B cell (primary cell): ENCODE measurements at regions not wholly inside any gene's neighbourhood (a gene's known extent, or its start where the extent isn't known, plus 50 kb on each side); places are given as distances from the start of the nearest gene placed in this dataset.

Source experiments
- ATAC-seq: fragments of 200-7000 bp; cut with Tn5 transposase; one replicate; pipeline ENCODE4 v1.10.0; 2021; ENCODE audit warnings: low read depth, mild to moderate bottlenecking, moderate number of reproducible peaks, moderate library complexity
- CTCF ChIA-PET: fragments of 350-600 bp; sonication (Branson Sonifier 250); formaldehyde crosslinking; loops from one replicate; lab custom pipeline; 2021; ENCODE audit warnings: antibody characterized with exemption, inconsistent platforms; lab: Charles Lee
- POLR2A ChIA-PET: fragments of 350-600 bp; sonication (Branson Sonifier 250); formaldehyde crosslinking; loops from one replicate; lab custom pipeline; 2021; ENCODE audit warnings: antibody characterized with exemption; lab: Charles Lee
- DNase-seq: peaks from one replicate; pipeline ENCODE4 v3.0.0; 2013
- H2AFZ ChIP-seq: 2 replicates; pipeline ENCODE4 v1.6.1; 2012; ENCODE audit warnings: mild to moderate bottlenecking, low read depth, low read length; ENCODE audit not compliant: insufficient read depth, poor library complexity, severe bottlenecking
- H3K27ac ChIP-seq, 2 donors: 1 replicate in 1 of 2; 2 replicates in 1 of 2; pipeline ENCODE4 v1.5.1; 2012 to 2013; ENCODE audit warnings: low read length in 2 of 2, mild to moderate bottlenecking in 2 of 2, moderate library complexity in 1 of 2
- H3K27me3 ChIP-seq, 4 experiments: fragments of 200-600 bp in 1 of 4; sonication (generic) in 1 of 4; replicated peaks in 1 of 4; 1 replicate in 2 of 4; 2 replicates in 2 of 4; pipeline versions ENCODE4 v1.6.1 to v1.7.0; 2013 to 2016; ENCODE audit warnings: low read length in 3 of 4, mild to moderate bottlenecking in 2 of 4, mixed read lengths in 1 of 4, moderate library complexity in 1 of 4; ENCODE audit not compliant: insufficient read depth in 4 of 4, control insufficient read depth in 3 of 4; ENCODE audit errors: control extremely low read depth in 1 of 4
- H3K36me3 ChIP-seq, 2 experiments: replicated peaks in 1 of 2; 1 replicate in 1 of 2; 2 replicates in 1 of 2; pipeline versions ENCODE4 v1.6.1 to v1.7.1; 2013; ENCODE audit warnings: low read length in 1 of 2; ENCODE audit not compliant: insufficient read depth in 2 of 2, control insufficient read depth in 1 of 2; ENCODE audit errors: control extremely low read depth in 1 of 2, extremely low read depth in 1 of 2
- H3K4me1 ChIP-seq, 2 donors: fragments of 200-600 bp in 1 of 2; sonication (generic) in 1 of 2; 1 replicate in 1 of 2; 2 replicates in 1 of 2; pipeline versions ENCODE4 v1.5.1 to v1.6.1; 2013 to 2017; ENCODE audit warnings: low read length in 2 of 2; ENCODE audit not compliant: control insufficient read depth in 2 of 2, insufficient read depth in 2 of 2
- H3K4me2 ChIP-seq: replicated peaks from 2 replicates; pipeline ENCODE3; 2012; ENCODE audit warnings: mild to moderate bottlenecking, low read depth, low read length; ENCODE audit not compliant: poor library complexity, severe bottlenecking
- H3K4me3 ChIP-seq, 5 experiments: fragments of 200-600 bp in 1 of 5; sonication (generic) in 1 of 5; 1 replicate in 3 of 5; 2 replicates in 2 of 5; pipeline versions ENCODE4 v1.5.1 to v1.7.0; 2011 to 2016; ENCODE audit warnings: low read length in 4 of 5, mild to moderate bottlenecking in 4 of 5, low read depth in 2 of 5, control low read depth in 1 of 5, moderate library complexity in 1 of 5; ENCODE audit not compliant: insufficient read depth in 1 of 5; ENCODE audit errors: control extremely low read depth in 1 of 5, extremely low read depth in 1 of 5
- H3K79me2 ChIP-seq: fragments of 200-600 bp; sonication (generic); one replicate; pipeline ENCODE4 v1.6.0; 2016; ENCODE audit warnings: low read length; ENCODE audit not compliant: control insufficient read depth, insufficient read depth
- H3K9ac ChIP-seq: fragments of 200-600 bp; sonication (generic); 2 replicates; pipeline ENCODE4 v1.6.1; 2017; ENCODE audit warnings: mild to moderate bottlenecking, low read length, moderate library complexity
- H3K9me3 ChIP-seq, 3 donors: one replicate each; pipeline versions ENCODE4 v1.6.1 to v1.7.1; 2013; ENCODE audit warnings: low read length in 2 of 3; ENCODE audit not compliant: control insufficient read depth in 2 of 3, insufficient read depth in 1 of 3; ENCODE audit errors: control extremely low read depth in 1 of 3
- H4K20me1 ChIP-seq: 2 replicates; pipeline ENCODE4 v1.6.0; 2012; ENCODE audit warnings: mild to moderate bottlenecking, low read length; ENCODE audit not compliant: insufficient read depth, control insufficient read depth, poor library complexity, severe bottlenecking
- H3K27ac Mint-ChIP-seq: one replicate; pipeline ENCODE4 v1.8.0; 2021; ENCODE audit warnings: mixed read lengths
- H3K27me3 Mint-ChIP-seq: one replicate; pipeline ENCODE4 v1.8.0; 2021; ENCODE audit warnings: mixed read lengths
- H3K4me1 Mint-ChIP-seq: one replicate; pipeline ENCODE4 v1.8.0; 2021; ENCODE audit warnings: mixed read lengths
- H3K4me3 Mint-ChIP-seq: one replicate; pipeline ENCODE4 v1.8.0; 2021; ENCODE audit warnings: mixed read lengths
- H3K9me3 Mint-ChIP-seq: one replicate; pipeline ENCODE4 v1.8.0; 2022; ENCODE audit warnings: mixed read lengths; ENCODE audit not compliant: insufficient read depth
- CTCF ChIP-seq: fragments of 200-600 bp; IDR thresholded peaks from one replicate; pipeline ENCODE4 v1.8.0; 2022; ENCODE audit warnings: antibody characterized with exemption, mild to moderate bottlenecking
- EZH2 ChIP-seq: IDR thresholded peaks from 2 replicates; pipeline ENCODE4 v1.6.1; 2012; ENCODE audit warnings: borderline replicate concordance, low read depth, mild to moderate bottlenecking, moderate library complexity, low read length; ENCODE audit not compliant: insufficient read depth, poor library complexity, severe bottlenecking
- WGBS: methylation state at CpG from one replicate; pipeline ENCODE4 v1.1.5; 2013; ENCODE audit warnings: missing lambda C conversion rate; ENCODE audit not compliant: insufficient coverage; 5-methylcytosine and 5-hydroxymethylcytosine counted together
- intact Hi-C: fragments of 100-400 bp; cut with micrococcal nuclease; formaldehyde crosslinking; loops from one replicate; pipeline ENCODE4 v1.10.0; 2022

DNA sequence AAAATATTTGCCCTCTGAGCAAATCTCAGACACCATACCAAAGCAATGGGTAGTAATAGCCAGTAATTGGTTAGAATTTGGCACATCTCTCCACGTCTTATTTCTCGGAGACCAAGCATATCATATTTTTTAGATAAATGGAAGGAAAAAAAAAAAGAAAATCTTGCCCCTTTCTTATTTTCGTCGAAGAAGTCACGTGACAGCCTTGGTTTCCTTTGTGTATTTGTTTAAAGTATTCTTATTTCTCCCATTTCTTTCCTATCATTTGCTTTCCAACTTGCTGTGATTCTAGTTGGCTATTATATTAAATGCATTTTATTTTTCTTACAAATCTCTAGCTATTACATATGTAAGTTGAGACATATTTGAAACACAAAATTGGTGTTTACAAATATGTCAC is 2155.9 kb downstream of the PCDH9 start:
- H3K79me2 ChIP-seq, result no peaks in the 10 kb centered on the region
- TF ChIP-seq EZH2 (no peak), CTCF (no peak)
- intact Hi-C loops, result no loop called here
- no peaks in the 10 kb centered on the region for H3K9me3 ChIP-seq
- H3K36me3 ChIP-seq, result no peaks in the 10 kb centered on the region
- no peak overlapping the region for H2AFZ ChIP-seq
- DNase-seq (no peak), ATAC-seq (no peak)
- no peak overlapping the region for H3K4me2 ChIP-seq
- Mint-ChIP-seq H3K4me1 (no peaks in the 10 kb centered on the region), H3K27ac (no peak overlapping the region), H3K4me3 (no peak overlapping the region), H3K27me3 (no peaks in the 10 kb centered on the region), H3K9me3 (no peaks in the 10 kb centered on the region)
- no peaks in the 10 kb centered on the region for H3K27me3 ChIP-seq
- no CpG with 5 or more reads among the region's 5 CpGs for WGBS
- H3K4me3 ChIP-seq, result no peak overlapping the region
- H4K20me1 ChIP-seq, result no peaks in the 10 kb centered on the region
- POLR2A ChIA-PET, result no interaction called here
- CTCF ChIA-PET, result no interaction called here
- H3K27ac ChIP-seq, result no peak overlapping the region
- H3K9ac ChIP-seq, result no peak overlapping the region
- no peaks in the 10 kb centered on the region for H3K4me1 ChIP-seq

DNA sequence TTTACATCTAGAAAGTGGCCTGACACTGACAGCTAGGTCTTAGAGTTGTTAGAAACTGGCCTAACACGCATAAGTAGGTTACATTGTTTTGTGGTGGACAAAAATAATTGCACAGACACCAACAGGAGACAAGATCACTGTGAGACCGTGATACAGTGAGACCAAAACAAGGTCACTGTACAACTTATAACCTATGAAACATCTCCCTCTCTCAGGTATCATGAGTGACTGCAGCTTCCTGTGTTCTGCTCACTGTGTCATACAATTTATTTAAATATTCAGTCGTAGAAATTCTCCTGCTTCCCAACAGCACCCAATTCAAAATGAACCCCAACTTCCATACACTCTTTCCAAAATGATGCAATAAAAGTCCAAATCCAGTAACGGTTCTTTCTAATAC is 2165.2 kb downstream of the PCDH9 start:
- peaks cover 0 to 3% (median 0%) of the 10 kb centered on the region in 3 donors for H3K9me3 ChIP-seq
- ChIA-PET POLR2A (no interaction called here), CTCF (no interaction called here)
- ATAC-seq (no peak), DNase-seq (no peak)
- no peaks in the 10 kb centered on the region for H4K20me1 ChIP-seq
- H3K4me3 ChIP-seq, result no peak overlapping the region
- Mint-ChIP-seq H3K27ac (no peak overlapping the region), H3K9me3 (no peaks in the 10 kb centered on the region), H3K4me3 (no peak overlapping the region), H3K27me3 (no peaks in the 10 kb centered on the region), H3K4me1 (no peaks in the 10 kb centered on the region)
- H3K9ac ChIP-seq, result no peak overlapping the region
- H3K36me3 ChIP-seq, result no peaks in the 10 kb centered on the region
- no peaks in the 10 kb centered on the region for H3K79me2 ChIP-seq
- H3K4me1 ChIP-seq, result no peaks in the 10 kb centered on the region
- TF ChIP-seq EZH2 (no peak), CTCF (no peak)
- H3K27ac ChIP-seq, result no peak overlapping the region
- no peak overlapping the region for H3K4me2 ChIP-seq
- no peaks in the 10 kb centered on the region for H3K27me3 ChIP-seq
- intact Hi-C loops, result no loop called here
- H2AFZ ChIP-seq, result no peak overlapping the region
- 100% methylated on average over 1 of the region's 4 CpGs for WGBS
